SK-N-MC (cell line): ENCODE measurements at regions not wholly inside any gene's neighbourhood (a gene's known extent, or its start where the extent isn't known, plus 50 kb on each side); places are given as distances from the start of the nearest gene placed in this dataset.

Experiments
- EZH2 ChIP-seq: fragments of 200-600 bp; sonication (generic); IDR thresholded peaks from one replicate; pipeline ENCODE4 v1.6.1; 2017; ENCODE audit warnings: antibody characterized with exemption
- FOXP2 ChIP-seq: optimal IDR thresholded peaks from 2 replicates; pipeline ENCODE3; 2011; ENCODE audit warnings: mild to moderate bottlenecking, moderate library complexity; ENCODE audit not compliant: insufficient read depth; ENCODE audit errors: extremely low read length, control extremely low read depth
- POLR2AphosphoS5 ChIP-seq: IDR thresholded peaks from 2 replicates; pipeline ENCODE4 v1.6.1; 2012; ENCODE audit warnings: mild to moderate bottlenecking, low read depth, low read length, borderline replicate concordance

GRCh38 chr2:37855283-37856041 is 69.6 kb upstream of the RMDN2 start:
- TF ChIP-seq EZH2, result no peak
- TF ChIP-seq POLR2AphosphoS5, result no peak
- TF ChIP-seq FOXP2, result no peak
